ENCODE measurements at regions not wholly inside any gene's neighbourhood (a gene's known extent, or its start where the extent isn't known, plus 50 kb on each side); places are given as distances from the start of the nearest gene placed in this dataset.

- DNase-seq, result no peak
These were observed 739.4 kb upstream of the RAB6C start for GRCh38 chr2:129240061-129240460.

GRCh38 chr2:129242269-129242668, 737.2 kb upstream of the RAB6C start:
- no peak for DNase-seq

- DNase-seq, result no peak
These were observed 731.7 kb upstream of the RAB6C start for GRCh38 chr2:129247751-129248150.

- DNase-seq, result no peak
These were observed 731.3 kb upstream of the RAB6C start for GRCh38 chr2:129248198-129248597.

GRCh38 chr2:129252781-129253460, 726.5 kb upstream of the RAB6C start:
- no peak for DNase-seq

- DNase-seq, result no peak
These were observed 726.0 kb upstream of the RAB6C start for GRCh38 chr2:129253461-129253812.

- no peak for DNase-seq
These were observed 724.7 kb upstream of the RAB6C start for GRCh38 chr2:129254718-129255117.

GRCh38 chr2:129255610-129256313, 723.7 kb upstream of the RAB6C start:
- no peak for DNase-seq

- DNase-seq, result no peak
These were observed 722.8 kb upstream of the RAB6C start for GRCh38 chr2:129256642-129257041.

- no peak for DNase-seq
These were observed 716.5 kb upstream of the RAB6C start for GRCh38 chr2:129262934-129263333.

GRCh38 chr2:129263939-129264338, 715.5 kb upstream of the RAB6C start:
- no peak for DNase-seq

- DNase-seq, result no peak
These were observed 711.9 kb upstream of the RAB6C start for GRCh38 chr2:129267559-129267958.

- DNase-seq, result no peak
These were observed 706.0 kb upstream of the RAB6C start for GRCh38 chr2:129273266-129274037.

GRCh38 chr2:129274038-129274415, 705.4 kb upstream of the RAB6C start:
- no peak for DNase-seq

GRCh38 chr2:129274918-129275317, 704.5 kb upstream of the RAB6C start:
- no peak for DNase-seq

GRCh38 chr2:129275706-129276105, 703.8 kb upstream of the RAB6C start:
- no peak for DNase-seq

- DNase-seq, result no peak
These were observed 702.4 kb upstream of the RAB6C start for GRCh38 chr2:129276978-129277584.

- no peak for DNase-seq
These were observed 701.9 kb upstream of the RAB6C start for GRCh38 chr2:129277585-129277981.

GRCh38 chr2:129281791-129282530, 697.5 kb upstream of the RAB6C start:
- no peak for DNase-seq

GRCh38 chr2:129285012-129285411, 694.5 kb upstream of the RAB6C start:
- DNase-seq, result no peak

- no peak for DNase-seq
These were observed 686.1 kb upstream of the RAB6C start for GRCh38 chr2:129293326-129293725.

- no peak for DNase-seq
These were observed 683.1 kb upstream of the RAB6C start for GRCh38 chr2:129296396-129296795.

- no peak for DNase-seq
These were observed 682.7 kb upstream of the RAB6C start for GRCh38 chr2:129296806-129297205.

All from CD4-positive, alpha-beta T cell treated with Interleukin-17A for 4 hours (primary cell).